CD4-positive, alpha-beta T cell treated with Interleukin-15 for 1 hour (primary cell): ENCODE measurements at regions not wholly inside any gene's neighbourhood (a gene's known extent, or its start where the extent isn't known, plus 50 kb on each side); places are given as distances from the start of the nearest gene placed in this dataset.

Source experiments
- DNase-seq: peaks from one replicate; pipeline ENCODE4 v3.0.0-alpha.2; 2020

DNA sequence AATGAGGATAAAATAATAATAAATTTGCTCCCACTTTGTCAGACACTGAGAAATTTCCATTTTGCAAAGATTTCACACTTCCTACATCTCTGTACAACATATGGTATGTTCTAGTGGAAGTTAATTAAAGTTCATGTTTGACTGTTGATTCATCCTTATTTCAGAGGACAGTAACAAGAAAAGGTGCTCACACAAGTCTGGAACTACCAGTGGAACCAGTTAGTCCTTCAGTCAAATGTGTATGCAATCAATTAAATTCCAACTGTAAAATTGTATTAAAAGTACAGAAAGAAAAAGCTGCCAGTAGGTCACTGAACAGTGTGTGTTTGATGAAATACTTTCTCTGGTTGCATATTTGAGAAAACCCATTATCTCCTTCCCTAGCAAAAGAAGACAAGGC lies 496.0 kb upstream of the PKN2 start:
- no peak for DNase-seq

DNA sequence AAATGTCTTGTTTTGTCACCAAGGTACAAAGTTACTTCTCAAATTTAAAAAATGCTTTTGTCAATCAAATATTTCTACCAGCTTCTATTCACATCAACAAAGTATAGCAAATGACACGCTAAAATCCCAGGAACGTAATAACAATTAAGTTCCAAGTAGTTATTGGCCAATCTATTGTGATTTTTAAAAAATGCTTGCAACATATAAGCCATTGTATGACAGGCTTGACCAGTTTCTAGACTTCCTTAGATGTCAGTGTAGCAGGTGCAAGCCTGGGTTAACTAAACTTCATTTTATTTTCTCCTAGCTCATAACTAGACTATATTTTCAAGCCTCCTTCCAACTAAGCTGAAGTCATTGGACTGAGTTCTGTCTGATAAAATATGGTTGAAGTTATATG lies 494.5 kb upstream of the PKN2 start:
- no peak for DNase-seq

DNA sequence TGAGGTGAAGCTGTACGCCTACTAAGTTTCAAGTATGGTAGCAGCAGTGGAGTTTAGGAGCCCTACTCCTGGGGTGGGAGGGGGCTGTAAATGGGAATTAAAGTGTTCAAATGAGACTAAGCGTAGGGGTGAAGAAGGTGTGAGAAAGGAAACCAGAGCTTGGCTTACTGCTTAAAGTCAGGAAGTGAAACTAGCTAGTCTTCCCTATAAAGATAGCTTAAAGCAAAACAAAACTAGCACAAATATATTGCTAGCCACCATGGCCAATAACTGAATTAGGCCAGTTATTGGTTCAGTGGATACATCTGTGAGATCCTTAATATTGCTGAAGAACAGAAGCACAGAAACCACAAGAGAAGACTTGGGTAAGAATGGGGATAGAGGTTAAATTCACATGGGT lies 492.2 kb upstream of the PKN2 start:
- no peak for DNase-seq

DNA sequence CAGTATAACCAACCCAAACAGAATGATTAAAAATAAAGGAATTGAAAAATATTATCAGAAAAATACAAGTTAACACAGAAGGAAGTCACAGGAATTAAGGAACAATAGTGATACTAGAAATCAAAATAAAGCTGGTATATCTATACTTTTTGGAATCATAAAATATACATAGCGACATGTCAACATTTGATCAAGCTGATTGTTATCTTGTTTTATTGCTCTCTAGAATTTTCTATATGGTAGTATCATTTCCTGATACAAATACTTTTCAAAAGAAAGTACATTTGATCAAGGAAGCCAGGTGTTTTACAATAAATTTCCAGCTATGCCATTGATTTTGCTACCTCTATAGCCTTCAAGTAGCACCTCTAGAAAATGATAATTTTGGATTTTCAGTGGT lies 489.5 kb upstream of the PKN2 start:
- DNase-seq = no peak

DNA sequence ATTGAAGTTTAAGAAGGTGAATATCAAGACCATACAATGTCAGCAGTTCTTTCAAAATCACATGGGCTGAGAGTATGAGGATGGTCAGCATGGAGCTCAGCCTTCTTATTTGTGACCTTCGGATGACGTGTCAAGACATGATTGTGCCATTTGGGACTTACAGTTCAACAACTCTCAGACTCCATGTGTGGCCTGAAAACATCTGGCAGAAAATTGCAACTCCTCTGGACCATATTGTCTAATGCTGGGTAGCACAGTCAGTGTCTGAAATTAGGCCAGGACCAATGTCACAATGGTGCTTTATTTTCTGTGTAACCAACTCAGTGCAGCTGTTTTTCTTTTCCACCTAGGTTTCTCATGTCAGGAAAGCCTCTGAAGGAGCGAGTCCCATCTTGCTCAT lies 483.5 kb upstream of the PKN2 start:
- DNase-seq = no peak

DNA sequence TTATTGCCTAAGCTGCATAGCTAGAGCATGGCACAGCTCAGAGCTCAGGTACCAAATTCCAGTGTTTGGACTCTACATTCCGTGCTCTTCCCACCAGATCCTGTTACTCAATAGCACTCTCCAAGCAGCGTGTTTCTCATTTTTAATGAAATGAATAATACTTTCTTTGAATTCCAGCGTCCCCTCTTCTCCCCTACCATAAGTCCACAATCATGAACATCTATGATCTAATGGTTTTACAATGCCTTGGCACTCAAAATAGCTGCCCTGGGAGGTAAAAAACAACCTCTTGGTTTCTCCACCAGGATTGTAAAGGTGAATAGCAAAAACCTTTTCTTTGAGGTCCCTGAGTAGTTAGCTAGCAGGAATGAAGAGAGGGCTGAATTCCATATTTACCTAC lies 480.0 kb upstream of the PKN2 start:
- DNase-seq = no peak

DNA sequence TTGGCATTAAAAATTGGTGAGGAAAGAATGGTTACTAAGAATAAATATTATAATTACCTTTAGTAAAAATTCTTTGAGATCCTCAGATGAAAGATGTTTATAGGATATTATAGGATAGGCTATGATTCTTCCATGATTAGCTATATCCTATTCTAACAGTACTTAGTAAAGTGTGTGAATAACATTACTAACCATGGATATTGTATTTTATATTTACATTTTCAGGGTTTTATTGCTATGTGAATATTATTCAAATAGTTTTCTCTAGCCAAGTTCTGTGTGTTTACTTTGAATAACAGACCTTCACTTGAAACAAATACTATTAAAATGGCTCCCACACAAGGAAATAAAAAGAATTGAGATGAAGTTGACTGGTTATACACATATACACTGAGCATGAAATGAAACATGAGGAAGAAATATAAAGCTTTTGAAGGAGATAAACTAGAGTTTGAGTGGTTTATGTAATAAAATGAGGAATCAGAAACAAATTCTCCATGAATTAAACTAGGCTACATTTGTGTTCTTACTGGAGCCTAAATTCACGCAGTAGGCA lies 479.4 kb upstream of the PKN2 start:
- DNase-seq = no peak

DNA sequence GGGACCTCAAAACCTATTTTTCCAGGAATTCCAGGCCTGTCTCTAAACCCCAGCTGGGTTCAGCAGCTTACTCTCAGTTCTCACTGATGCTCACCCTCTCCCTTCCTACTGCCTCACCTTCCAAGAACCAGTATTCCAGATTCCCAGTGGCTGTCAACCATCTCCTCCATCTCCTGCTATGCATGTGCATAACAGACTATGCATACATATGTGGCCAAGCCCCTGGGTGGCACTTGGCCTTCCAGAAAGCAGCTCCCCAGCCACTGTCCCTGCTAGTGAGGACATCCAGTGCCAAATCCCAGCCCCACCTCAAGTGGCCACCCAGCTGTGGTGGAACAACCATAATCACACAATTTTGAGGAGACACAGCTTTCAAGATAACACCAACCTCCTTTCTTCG lies 475.7 kb upstream of the PKN2 start:
- no peak for DNase-seq

DNA sequence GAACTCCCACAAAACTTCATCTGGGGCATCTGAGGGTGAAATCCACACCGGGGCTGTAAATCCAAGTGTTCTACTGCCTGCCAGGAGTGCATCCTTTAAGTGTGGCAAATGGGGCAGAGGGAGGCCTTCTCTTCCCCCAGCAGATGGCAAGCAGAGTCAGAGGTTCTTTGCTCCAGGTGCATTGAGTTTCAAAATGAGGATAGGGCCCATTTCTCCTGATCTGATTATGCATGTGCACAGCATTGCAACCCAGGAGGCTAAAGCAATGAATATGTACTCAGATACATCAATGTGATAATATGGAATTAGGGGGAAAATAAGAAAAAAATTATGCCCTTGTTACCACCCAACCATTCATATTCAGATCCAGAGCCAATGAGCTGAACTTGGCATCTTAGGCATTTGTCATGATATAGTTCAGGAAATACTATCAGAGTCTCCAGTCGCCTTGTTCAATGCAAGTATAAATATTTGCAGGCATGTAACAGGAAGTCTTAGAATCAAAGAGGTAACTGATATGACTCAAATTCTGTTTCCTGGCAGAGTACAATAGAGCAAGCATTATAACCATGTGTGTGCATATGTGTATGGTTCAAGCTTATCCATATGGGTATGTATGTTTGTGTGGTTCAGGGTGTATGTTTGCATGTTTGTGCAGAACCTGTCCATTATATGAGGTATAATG lies 473.8 kb upstream of the PKN2 start:
- DNase-seq = no peak

DNA sequence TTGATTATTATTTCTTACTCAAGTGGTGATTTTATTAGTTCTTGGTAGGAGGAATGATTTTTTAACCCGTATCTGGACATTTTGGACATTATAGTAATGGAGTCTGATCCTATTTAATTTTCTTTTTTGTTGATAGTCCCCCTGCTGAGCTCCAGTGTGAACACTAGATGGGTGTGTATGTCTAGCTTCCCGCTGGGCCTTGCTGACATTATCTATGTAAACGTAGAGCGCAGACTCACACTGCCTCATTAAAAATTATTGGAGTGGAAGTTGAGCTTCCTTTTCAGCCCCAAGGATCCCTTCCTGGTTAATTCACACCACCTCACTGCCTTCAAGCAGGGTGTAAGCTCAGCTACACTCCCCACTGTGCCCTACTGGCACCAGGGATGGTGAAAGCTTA lies 467.6 kb upstream of the PKN2 start:
- DNase-seq = no peak

DNA sequence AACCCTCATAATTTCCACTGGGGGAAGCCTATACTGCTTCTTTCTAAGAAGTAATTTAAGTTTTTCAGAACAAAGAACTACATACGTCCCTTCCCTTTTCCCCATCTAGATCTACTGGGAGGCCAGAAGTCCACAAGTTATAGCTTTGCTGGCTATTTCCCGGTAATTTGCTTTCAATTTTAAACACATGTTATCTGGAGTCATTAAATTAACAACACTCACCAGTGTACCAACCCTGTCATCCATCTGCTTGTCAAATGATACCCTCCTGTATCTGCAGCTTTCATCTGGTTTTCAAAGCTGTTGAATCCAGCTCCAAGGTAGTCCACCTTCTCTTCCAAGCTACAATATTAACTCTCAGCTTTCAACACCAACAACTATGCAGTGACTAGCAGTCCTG lies 466.7 kb upstream of the PKN2 start:
- no peak for DNase-seq

DNA sequence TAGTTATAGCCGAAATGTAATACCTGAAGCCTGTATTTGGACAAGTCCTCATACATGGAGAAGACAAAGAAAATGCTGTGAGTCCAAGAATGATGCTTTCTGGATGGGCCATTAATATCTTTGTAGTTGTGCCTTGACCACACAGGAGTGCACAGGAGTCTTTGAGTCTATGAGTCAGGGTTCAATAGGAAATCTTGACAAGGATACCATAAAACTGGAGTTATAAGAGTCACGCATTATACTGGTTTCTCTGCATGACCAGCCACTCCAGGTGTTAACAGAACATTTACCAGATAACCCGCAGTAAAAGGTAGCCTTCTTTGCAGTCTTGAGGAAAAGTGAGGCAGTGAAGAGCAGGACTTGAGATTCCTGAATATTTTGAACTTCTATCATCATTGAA lies 464.6 kb upstream of the PKN2 start:
- DNase-seq = no peak

DNA sequence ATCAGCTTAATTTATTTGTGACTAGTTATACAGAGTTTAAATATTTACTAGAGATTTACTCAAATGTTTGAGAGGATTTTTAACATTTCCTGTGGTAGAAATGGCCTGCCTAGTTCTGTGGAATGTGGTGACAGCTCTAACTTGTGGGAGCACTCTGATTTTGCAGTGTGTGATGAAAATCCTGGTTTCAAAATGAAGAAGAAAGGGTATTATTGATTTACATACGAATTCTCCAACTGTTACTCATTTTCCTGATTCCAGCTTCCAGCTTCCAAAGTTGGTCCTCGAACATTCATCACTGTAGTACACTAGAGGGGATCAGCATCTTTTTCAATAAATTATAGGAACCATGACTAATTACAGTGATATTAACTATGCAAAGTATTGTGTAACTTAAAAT lies 462.7 kb upstream of the PKN2 start:
- DNase-seq = no peak

DNA sequence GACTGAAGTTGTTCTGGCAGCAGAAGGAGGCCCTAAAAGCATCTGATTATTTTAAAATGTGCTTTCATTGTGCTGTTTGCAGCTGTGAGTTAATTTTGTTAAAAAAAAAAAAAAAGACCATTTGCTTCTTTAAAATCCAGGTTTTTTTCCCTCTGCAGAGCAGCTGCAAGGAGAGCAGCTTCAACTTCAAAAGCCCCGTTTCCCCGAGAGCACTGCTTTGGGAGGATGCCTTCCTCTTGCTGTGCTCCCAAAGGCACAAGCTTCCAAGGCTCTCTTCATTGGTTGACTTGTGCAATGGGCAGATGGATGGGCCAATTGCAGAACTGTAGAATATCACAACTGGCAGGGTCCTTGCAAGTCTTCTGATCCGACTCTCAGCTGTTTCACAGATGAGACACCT lies 459.2 kb upstream of the PKN2 start:
- DNase-seq = no peak

DNA sequence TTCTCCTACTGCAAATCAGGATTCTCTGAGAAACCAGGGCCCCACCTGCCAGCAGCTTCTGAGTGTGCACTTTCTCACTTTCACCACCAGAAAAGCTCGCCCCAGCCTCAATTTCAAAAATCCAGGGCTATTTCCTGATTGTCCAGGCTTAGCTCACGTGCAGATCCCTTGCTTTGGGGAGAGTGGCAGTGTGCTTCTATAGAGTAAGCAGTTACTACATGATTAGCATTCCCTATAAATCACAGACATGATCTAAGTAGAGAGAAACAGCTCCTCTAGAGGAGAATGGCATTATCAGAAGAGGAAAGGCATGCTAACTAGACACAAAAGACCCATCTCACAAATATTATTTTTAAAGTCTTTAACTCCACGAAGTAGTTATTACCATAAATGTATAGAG lies 456.0 kb upstream of the PKN2 start:
- DNase-seq = no peak

DNA sequence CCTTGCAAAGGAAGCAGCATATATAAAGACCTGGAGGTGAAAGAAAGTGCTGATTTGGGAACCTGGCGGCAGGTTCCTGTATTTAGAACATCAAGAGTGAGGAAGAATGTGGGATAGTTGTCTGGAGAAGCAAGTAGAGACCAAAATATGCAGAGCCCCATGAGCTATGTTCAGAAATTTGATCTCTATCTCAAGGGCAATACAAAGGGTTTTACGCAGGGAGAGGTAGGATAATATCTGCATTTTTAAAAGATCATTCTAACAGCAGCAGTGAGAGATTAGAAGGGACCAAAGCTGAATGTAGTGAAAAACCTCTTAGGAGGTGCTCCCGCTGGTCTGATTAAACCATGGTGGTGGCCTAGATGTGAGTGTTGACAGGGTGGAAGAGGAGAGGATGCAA lies 453.9 kb upstream of the PKN2 start:
- DNase-seq = no peak

DNA sequence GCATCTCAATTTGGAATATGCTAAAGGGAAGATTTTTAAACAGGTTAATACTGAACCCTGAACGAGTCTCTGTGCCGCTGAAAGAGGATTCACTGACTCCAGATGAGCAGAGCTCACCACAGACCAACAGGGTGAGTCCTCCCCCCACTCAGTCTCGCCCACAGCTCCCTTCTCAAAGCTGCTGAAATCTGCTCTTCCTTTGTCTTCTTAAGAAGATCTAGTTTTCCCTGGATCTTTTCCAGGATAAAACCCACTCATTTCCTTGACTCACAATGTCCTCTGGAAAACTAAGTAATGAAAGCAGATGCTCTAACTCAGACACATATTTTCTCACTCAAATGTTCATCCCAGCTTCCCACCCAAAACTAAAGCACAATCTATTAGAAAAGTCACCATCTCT lies 447.0 kb upstream of the PKN2 start:
- DNase-seq = no peak

DNA sequence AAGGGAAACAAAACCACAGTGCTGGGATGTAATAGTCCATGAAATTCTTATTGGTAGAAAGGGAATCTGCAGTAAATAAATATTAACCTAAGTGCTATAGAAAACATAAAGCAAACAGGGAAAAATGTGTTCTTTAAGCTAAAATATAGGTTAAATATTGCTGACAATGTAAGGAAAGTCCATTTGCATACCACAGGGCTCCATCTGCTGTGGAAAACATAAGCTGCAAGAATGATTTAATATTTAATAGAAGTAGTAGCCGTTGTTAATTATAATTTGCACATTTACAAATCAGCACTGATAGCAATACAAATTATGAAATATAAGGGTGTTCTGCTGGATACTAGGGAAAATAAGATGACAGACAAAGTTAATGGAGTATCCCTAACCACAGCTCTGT lies 444.9 kb upstream of the PKN2 start:
- no peak for DNase-seq

DNA sequence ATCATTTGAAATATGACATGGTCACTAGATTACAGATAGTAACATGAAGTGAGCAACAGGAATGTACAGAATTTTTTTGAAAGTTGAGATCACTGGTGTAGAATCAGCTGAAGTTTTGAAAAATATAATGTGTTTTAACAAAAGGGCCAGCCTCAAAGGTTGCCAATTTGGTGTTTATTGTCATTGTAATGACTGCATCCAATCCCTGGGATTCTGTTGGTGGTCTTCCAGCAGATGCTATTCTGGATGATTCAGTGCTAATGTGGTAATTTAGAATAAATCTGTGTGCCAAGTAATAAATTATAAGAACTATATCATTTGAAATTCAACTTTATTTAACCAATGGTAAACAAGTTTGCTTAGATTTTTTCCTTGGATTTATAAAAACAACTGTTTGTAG lies 436.4 kb upstream of the PKN2 start:
- DNase-seq = no peak

DNA sequence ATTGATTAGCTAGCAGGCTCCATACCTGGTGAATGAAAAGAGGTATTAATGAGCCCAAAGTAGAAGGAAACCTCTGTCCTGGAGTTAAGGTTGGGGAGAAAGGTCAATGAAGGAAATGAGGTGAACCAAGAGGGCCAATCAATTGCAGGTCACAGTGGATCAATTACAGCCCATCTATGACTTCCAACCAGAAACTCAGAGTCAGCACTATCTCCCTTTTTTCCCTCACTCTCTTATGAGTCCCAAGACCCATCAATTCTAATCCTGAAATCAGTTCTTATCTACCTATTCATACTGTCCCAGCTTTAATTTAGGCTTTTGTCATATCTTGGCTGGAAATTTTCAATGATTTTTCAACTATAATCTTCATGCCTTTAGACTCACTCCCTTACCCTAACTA lies 433.2 kb upstream of the PKN2 start:
- no peak for DNase-seq

DNA sequence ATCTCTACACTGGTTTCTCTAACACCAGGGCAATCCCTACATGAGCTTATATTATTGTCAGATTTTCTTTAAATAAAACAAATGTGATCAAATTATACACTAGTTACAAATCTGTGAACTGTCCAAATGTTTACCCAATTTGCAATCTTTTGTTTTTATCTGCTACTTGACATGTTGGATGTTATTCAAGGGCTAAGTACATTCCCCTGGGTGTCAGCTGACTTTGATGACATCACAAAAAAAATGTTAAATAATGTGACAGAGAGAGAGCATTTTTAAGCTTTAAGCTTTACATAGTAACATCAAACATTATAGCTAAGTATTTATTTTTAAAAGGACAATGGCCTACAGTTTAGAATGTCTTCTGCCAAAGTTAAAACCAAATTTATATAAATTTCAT lies 431.3 kb upstream of the PKN2 start:
- DNase-seq = no peak

DNA sequence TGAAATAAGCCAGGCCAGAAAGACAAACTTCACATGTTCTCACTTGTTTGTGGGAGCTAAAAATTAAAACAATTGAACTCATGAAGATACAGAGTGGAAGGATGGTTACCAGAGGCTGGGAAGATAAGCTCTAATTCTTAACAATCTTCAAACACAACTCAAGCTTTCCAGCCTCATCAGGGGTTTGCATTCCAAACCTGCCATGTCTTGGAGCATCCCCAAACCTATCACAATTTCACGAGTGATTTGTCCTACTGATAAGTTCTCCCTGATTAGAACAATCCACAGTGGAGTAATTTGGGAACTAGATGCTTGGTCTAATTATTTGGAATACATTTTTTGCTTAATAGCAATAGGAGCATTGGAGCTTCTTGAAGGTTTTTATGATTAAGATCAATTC lies 418.5 kb upstream of the PKN2 start:
- DNase-seq = no peak

DNA sequence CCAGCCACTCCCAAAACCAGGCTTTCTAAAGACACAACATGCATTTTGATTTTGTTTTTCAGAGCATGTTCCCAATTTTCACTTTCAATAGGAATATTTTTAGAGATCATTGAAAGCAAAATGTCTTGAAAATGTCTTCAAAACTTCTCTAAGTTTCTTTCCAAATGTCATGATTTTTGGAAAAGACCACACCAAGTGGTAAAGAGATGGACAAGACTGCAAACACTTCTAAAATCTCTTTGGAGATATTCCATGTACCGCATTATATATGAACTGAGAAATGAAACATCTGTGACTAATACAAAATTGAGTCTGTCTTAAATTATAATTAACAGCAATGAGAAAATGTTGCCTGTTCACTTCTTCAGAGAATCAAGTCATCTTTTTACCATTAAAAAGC lies 418.0 kb upstream of the PKN2 start:
- DNase-seq = no peak

DNA sequence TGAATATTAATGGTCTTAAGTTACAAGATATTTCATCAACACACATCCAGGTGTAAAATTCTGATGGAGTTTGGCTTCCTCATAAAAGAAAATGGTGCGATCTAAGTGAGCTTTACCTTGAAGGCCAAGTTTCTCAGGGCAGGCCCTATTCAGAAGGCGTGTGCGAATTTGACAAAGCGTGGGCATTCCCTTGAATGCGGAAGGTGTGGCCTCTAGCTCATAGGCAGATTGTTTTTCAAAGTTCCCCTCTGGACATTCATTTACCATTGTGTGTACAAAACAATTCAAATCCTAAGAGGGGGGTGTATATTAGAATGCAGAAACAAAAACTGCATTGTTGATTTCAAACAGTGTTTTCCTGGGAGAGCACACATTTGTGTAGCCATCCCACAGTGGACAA lies 411.9 kb upstream of the PKN2 start:
- DNase-seq = no peak

DNA sequence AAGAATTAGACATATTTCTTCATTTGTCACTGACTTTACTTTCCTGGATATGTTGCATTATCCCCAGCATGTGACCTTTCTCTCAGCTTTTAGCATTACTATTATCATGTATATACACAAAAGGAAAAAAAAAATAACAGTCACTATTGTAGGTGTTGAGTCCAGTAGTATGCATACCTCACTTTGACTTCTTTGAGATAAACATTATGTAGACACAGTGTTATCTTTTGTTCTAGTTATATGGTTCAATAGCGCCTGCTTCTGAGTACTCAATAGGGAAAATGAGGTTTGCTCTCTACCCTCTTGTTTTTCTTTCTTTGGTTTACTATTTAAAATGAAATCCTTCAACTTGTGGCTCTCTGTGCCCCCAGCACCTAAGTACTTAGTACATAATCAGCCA lies 409.6 kb upstream of the PKN2 start:
- DNase-seq = no peak
